Endodermal cell (in vitro differentiated cells): ENCODE measurements at regions not wholly inside any gene's neighbourhood (a gene's known extent, or its start where the extent isn't known, plus 50 kb on each side); places are given as distances from the start of the nearest gene placed in this dataset.

Experiments
- DNase-seq: peaks from one replicate; pipeline ENCODE4 v3.0.0-alpha.2; 2017
- H3K27ac ChIP-seq: 2 replicates; pipeline ENCODE4 v1.5.1; 2013; ENCODE audit warnings: mild to moderate bottlenecking, low read depth, low read length, moderate library complexity
- H3K27me3 ChIP-seq: 2 replicates; pipeline ENCODE4 v1.6.1; 2013; ENCODE audit warnings: mild to moderate bottlenecking, low read length, moderate library complexity; ENCODE audit not compliant: insufficient read depth, control insufficient read depth, poor library complexity, severe bottlenecking
- H3K36me3 ChIP-seq: 2 replicates; pipeline ENCODE4 v1.7.0; 2013; ENCODE audit warnings: mild to moderate bottlenecking, low read length, moderate library complexity; ENCODE audit not compliant: control insufficient read depth, insufficient read depth
- H3K4me1 ChIP-seq: one replicate; pipeline ENCODE4 v1.7.0; 2013; ENCODE audit warnings: low read length; ENCODE audit not compliant: control insufficient read depth, insufficient read depth
- H3K4me3 ChIP-seq: 2 replicates; pipeline ENCODE4 v1.5.1; 2013; ENCODE audit warnings: mild to moderate bottlenecking, low read length, moderate library complexity
- H3K9ac ChIP-seq: 2 replicates; pipeline ENCODE4 v1.6.1; 2013; ENCODE audit warnings: mild to moderate bottlenecking, low read length, moderate library complexity; ENCODE audit not compliant: poor library complexity, severe bottlenecking; ENCODE audit errors: extremely low read depth
- H3K9me3 ChIP-seq: 2 replicates; pipeline ENCODE4 v1.6.1; 2013; ENCODE audit warnings: mild to moderate bottlenecking, low read length, moderate library complexity; ENCODE audit not compliant: control insufficient read depth
- H3K27ac Mint-ChIP-seq: 2 replicates; pipeline ENCODE4 v1.8.0; 2020; ENCODE audit warnings: mixed read lengths
- H3K27me3 Mint-ChIP-seq: 2 replicates; pipeline ENCODE4 v1.8.0; 2021; ENCODE audit warnings: mild to moderate bottlenecking, mixed read lengths; ENCODE audit not compliant: insufficient read depth
- H3K36me3 Mint-ChIP-seq: 2 replicates; pipeline ENCODE4 v1.8.0; 2020; ENCODE audit warnings: low read depth, mixed read lengths
- H3K4me1 Mint-ChIP-seq: 2 replicates; pipeline ENCODE4 v1.8.0; 2020; ENCODE audit warnings: mixed read lengths
- H3K4me3 Mint-ChIP-seq: 2 replicates; pipeline ENCODE4 v1.8.0; 2020; ENCODE audit warnings: mild to moderate bottlenecking, moderate library complexity, mixed read lengths
- H3K9me3 Mint-ChIP-seq: 2 replicates; pipeline ENCODE4 v1.8.0; 2020; ENCODE audit warnings: mild to moderate bottlenecking, mixed read lengths
- CTCF ChIP-seq: fragments of 200-600 bp; sonication (generic); conservative IDR thresholded peaks from 2 replicates; pipeline ENCODE4 v1.5.0; 2021; ENCODE audit warnings: antibody characterized with exemption, mild to moderate bottlenecking
- WGBS, 2 experiments: methylation state at CpG; one replicate each; pipeline versions ENCODE4 v1.1.5 to v1.1.7; 2013; ENCODE audit warnings: missing lambda C conversion rate in 2 of 2, mixed read lengths in 1 of 2; ENCODE audit not compliant: insufficient coverage in 1 of 2, insufficient read length in 1 of 2; 5-methylcytosine and 5-hydroxymethylcytosine counted together

GRCh38 chr9:74317235-74317634, 179.9 kb upstream of the RORB start:
- no peak overlapping the region for H3K27ac Mint-ChIP-seq
- Histone ChIP-seq H3K27me3 (no peaks in the 10 kb centered on the region), H3K27ac (no peak overlapping the region), H3K9me3 (peaks cover 6% of the 10 kb centered on the region), H3K36me3 (no peaks in the 10 kb centered on the region), H3K4me1 (no peaks in the 10 kb centered on the region), H3K4me3 (no peak overlapping the region), H3K9ac (no peak overlapping the region)
- TF ChIP-seq CTCF = no peak
- H3K4me1 Mint-ChIP-seq = peaks cover under 1% of the 10 kb centered on the region
- H3K27me3 Mint-ChIP-seq = no peaks in the 10 kb centered on the region
- peaks cover 17% of the 10 kb centered on the region for H3K9me3 Mint-ChIP-seq
- H3K36me3 Mint-ChIP-seq = no peaks in the 10 kb centered on the region
- 0% methylated on average over 1 of the region's 1 CpG for WGBS, 2 experiments
- H3K4me3 Mint-ChIP-seq = no peak overlapping the region
- no peak for DNase-seq

GRCh38 chr9:74321396-74321795, 175.7 kb upstream of the RORB start:
- Mint-ChIP-seq H3K27me3 (no peaks in the 10 kb centered on the region), H3K27ac (no peak overlapping the region), H3K36me3 (no peaks in the 10 kb centered on the region), H3K4me1 (peaks cover 7% of the 10 kb centered on the region), H3K9me3 (peaks cover 11% of the 10 kb centered on the region), H3K4me3 (no peak overlapping the region)
- DNase-seq = no peak
- no peak for TF ChIP-seq CTCF
- Histone ChIP-seq H3K27me3 (no peaks in the 10 kb centered on the region), H3K4me1 (no peaks in the 10 kb centered on the region), H3K9me3 (peaks cover 6% of the 10 kb centered on the region), H3K36me3 (no peaks in the 10 kb centered on the region), H3K9ac (no peak overlapping the region), H3K4me3 (no peak overlapping the region), H3K27ac (no peak overlapping the region)
- WGBS, 2 experiments = 70 to 75% methylated on average over 2 of the region's 2 CpGs

DNA sequence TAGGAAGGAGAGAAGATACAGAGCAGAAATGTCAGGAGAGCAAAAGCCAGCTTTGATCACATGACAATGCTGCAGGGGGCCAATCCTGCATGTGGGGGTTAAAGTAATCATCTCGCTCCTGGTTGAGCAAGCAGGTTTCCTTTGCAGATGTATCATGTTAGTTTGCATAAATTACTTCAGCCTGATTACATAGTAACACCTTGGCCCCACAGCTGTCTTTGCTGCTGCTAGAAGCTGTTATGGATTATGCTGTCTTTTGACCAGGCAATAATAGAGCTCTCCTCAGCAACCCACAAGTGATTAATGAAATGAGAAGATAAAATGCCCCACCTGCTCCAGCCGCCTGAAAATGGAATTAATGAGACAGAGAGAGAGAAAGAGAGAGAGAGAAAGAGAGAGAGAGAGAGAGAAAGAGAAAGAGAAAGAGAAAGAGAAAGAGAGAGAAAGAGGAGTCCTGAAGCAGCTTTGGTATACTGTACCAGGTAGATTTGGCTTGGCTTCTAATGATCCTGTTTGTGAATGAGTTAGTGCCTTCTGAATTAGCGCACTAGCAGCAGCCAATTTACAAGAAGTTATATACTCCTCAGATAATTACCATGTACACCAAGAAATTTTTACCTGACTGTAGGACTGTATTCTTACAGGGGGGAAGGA, 174.3 kb upstream of the RORB start:
- no peak overlapping the region for H3K27ac Mint-ChIP-seq
- Histone ChIP-seq H3K36me3 (no peaks in the 10 kb centered on the region), H3K4me1 (no peaks in the 10 kb centered on the region), H3K27ac (no peak overlapping the region), H3K27me3 (no peaks in the 10 kb centered on the region), H3K9ac (no peak overlapping the region), H3K4me3 (no peak overlapping the region), H3K9me3 (peaks cover 6% of the 10 kb centered on the region)
- no peaks in the 10 kb centered on the region for H3K36me3 Mint-ChIP-seq
- 76 to 89% methylated on average over 1 to 3 of the region's 3 CpGs for WGBS, 2 experiments
- peaks cover 7% of the 10 kb centered on the region for H3K4me1 Mint-ChIP-seq
- no peak overlapping the region for H3K4me3 Mint-ChIP-seq
- no peak for DNase-seq
- H3K9me3 Mint-ChIP-seq = peaks cover 11% of the 10 kb centered on the region
- no peaks in the 10 kb centered on the region for H3K27me3 Mint-ChIP-seq
- TF ChIP-seq CTCF = no peak
